ENCODE measurements at regions not wholly inside any gene's neighbourhood (a gene's known extent, or its start where the extent isn't known, plus 50 kb on each side); places are given as distances from the start of the nearest gene placed in this dataset.

DNA sequence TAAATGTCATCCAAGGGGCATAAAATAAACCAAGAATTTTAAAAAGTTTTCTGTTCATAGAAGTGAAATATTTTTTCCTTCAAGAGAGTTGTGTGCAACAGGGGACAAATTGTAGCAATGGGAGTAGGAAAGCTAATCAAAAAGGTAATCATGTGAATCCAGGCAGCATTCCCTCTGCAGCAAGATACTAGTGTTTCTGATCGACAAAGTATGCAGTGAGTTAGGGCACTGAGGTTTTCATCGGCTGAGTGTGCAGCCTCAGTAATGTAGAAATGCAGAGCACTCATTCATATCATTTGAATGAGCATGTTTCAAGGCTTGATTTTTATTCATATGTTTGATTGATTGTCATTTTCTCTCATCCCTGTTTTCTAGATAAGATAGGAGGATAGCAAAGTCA lies 321.7 kb downstream of the PCDH7 start:
- ChIA-PET CTCF (no interaction called here), POLR2A (no interaction called here)
- no peaks in the 10 kb centered on the region for H3K9me3 ChIP-seq (ENCODE audit: control extremely low read depth in 1 of 5, control insufficient read depth in 4 of 5, insufficient read depth in 2 of 5, low read depth in 1 of 5, low read length in 4 of 5)
- no peaks in the 10 kb centered on the region for H3K4me1 ChIP-seq (ENCODE audit: control extremely low read depth in 1 of 4, control insufficient read depth in 4 of 4, insufficient read depth in 4 of 4, low read length in 3 of 4)
- no peak for DNase-seq
- no peaks in the 10 kb centered on the region for H3K36me3 ChIP-seq (ENCODE audit: control insufficient read depth in 4 of 4, insufficient read depth in 4 of 4, low read length in 3 of 4)
- no peak overlapping the region for H3K27ac ChIP-seq (ENCODE audit: insufficient read depth in 1 of 2, low read depth in 1 of 2, low read length in 2 of 2, poor library complexity in 1 of 2, severe bottlenecking in 2 of 2)
- no peak overlapping the region for H3K4me3 ChIP-seq (ENCODE audit: control insufficient read depth in 1 of 7, extremely low read depth in 1 of 7, insufficient read depth in 4 of 7, low read depth in 2 of 7, low read length in 6 of 7)
- H3K27me3 ChIP-seq (replicated peaks in 2 of 5; ENCODE audit: control insufficient read depth in 4 of 5, insufficient read depth in 5 of 5, low read length in 4 of 5) = peaks cover 0 to 4% (median 0%) of the 10 kb centered on the region in 5 experiments
- WGBS (ENCODE audit: insufficient coverage) = no CpG with 5 or more reads among the region's 2 CpGs

DNA sequence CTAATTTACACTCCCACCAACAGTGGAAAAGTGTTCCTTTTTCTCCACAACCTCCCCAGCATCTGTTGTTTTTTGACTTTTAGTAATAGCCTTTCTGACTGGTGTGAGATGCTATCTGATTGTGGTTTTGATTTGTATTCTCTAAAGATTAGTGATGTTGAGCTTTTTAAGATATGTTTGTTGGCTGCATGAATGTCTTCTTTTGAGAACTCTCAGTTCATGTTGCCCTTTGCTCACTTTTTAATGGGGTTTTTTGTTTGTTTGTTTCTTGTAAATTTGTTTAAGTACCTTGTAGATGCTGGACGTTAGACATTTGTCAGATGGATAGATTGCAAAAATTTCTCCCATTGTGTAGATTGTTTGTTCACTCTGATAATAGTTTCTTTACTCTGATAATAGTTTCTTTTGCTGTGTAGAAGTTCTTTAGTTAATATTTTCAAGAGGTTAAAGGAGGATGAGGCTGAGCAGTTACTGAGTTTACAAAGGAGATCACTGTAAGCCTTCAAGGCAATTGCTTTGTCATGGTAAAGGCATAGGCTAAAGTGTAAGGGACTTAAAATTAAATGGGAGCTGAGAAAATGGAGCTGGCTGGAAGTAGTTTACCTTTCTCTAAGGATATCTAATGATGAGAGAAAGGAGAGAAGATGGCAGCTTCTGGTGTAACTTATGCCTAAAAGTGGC lies 323.4 kb downstream of the PCDH7 start:
- no peak overlapping the region for H3K27ac ChIP-seq (ENCODE audit: insufficient read depth in 1 of 2, low read depth in 1 of 2, low read length in 2 of 2, poor library complexity in 1 of 2, severe bottlenecking in 2 of 2)
- no peak for DNase-seq
- peaks cover 0 to 4% (median 0%) of the 10 kb centered on the region in 5 experiments for H3K27me3 ChIP-seq (replicated peaks in 2 of 5; ENCODE audit: control insufficient read depth in 4 of 5, insufficient read depth in 5 of 5, low read length in 4 of 5)
- no peaks in the 10 kb centered on the region for H3K36me3 ChIP-seq (ENCODE audit: control insufficient read depth in 4 of 4, insufficient read depth in 4 of 4, low read length in 3 of 4)
- no peaks in the 10 kb centered on the region for H3K9me3 ChIP-seq (ENCODE audit: control extremely low read depth in 1 of 5, control insufficient read depth in 4 of 5, insufficient read depth in 2 of 5, low read depth in 1 of 5, low read length in 4 of 5)
- no peak overlapping the region for H3K4me3 ChIP-seq (ENCODE audit: control insufficient read depth in 1 of 7, extremely low read depth in 1 of 7, insufficient read depth in 4 of 7, low read depth in 2 of 7, low read length in 6 of 7)
- ChIA-PET CTCF (no interaction called here), POLR2A (no interaction called here)
- no CpG with 5 or more reads among the region's 1 CpG for WGBS (ENCODE audit: insufficient coverage)
- H3K4me1 ChIP-seq (ENCODE audit: control extremely low read depth in 1 of 4, control insufficient read depth in 4 of 4, insufficient read depth in 4 of 4, low read length in 3 of 4) = no peaks in the 10 kb centered on the region

DNA sequence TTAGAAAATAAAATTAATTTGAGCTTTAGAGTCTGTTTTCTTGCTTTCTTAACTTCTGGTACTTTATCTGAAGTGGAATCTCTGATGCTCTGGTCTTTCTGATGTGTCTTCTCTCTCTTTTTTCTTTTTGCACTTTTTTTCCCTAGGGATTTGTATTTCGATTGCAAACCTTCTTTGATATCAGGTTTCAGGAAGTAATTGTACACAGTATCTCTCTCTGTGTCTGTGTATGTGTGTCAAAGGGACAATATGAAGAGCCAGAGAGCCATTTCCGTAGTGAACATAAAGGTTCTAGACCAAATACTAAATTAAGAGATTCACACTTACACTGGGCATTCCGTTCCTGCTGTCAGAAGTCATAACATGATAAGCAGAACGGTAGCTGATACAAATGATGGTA lies 325.0 kb downstream of the PCDH7 start:
- POLR2A ChIA-PET = no interaction called here
- DNase-seq = no peak
- H3K9me3 ChIP-seq (ENCODE audit: control extremely low read depth in 1 of 5, control insufficient read depth in 4 of 5, insufficient read depth in 2 of 5, low read depth in 1 of 5, low read length in 4 of 5) = no peaks in the 10 kb centered on the region
- CTCF ChIA-PET = no interaction called here
- H3K27me3 ChIP-seq (replicated peaks in 2 of 5; ENCODE audit: control insufficient read depth in 4 of 5, insufficient read depth in 5 of 5, low read length in 4 of 5) = peaks cover 0 to 4% (median 0%) of the 10 kb centered on the region in 5 experiments
- no peak overlapping the region for H3K27ac ChIP-seq (ENCODE audit: insufficient read depth in 1 of 2, low read depth in 1 of 2, low read length in 2 of 2, poor library complexity in 1 of 2, severe bottlenecking in 2 of 2)
- no peaks in the 10 kb centered on the region for H3K4me1 ChIP-seq (ENCODE audit: control extremely low read depth in 1 of 4, control insufficient read depth in 4 of 4, insufficient read depth in 4 of 4, low read length in 3 of 4)
- H3K36me3 ChIP-seq (ENCODE audit: control insufficient read depth in 4 of 4, insufficient read depth in 4 of 4, low read length in 3 of 4) = no peaks in the 10 kb centered on the region
- H3K4me3 ChIP-seq (ENCODE audit: control insufficient read depth in 1 of 7, extremely low read depth in 1 of 7, insufficient read depth in 4 of 7, low read depth in 2 of 7, low read length in 6 of 7) = no peak overlapping the region
- WGBS (ENCODE audit: insufficient coverage) = 90% methylated on average over 2 of the region's 4 CpGs

DNA sequence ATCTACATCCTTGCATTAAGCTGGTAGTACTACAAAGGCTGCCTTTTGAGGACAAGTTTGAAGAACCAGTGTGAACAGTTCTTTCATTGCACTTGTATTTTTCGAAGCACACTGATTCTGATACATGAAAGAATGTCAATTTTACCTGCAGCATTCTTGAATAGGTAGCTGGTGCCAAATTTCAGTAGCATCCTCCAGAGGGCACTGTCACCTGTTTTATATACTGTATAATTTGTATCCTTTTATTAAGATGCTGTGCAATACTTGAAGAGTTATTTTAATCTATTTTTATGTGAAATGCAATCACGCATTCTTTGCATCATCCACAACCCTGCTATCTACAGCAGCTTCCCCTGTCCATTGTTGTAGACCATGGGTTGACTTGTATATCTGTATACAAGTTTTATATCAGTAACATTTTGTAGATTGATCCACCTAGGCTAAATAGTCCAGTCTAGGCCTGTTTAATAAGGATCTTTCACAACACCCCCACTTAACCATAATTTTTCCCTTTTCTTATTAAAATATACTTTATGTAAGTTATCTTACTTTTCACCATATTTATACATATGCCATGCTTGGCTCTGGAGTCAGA lies 325.7 kb downstream of the PCDH7 start:
- peak in 1 of 3 donors; percentile 7 for DNase-seq
- Histone ChIP-seq H3K27ac (ENCODE audit: insufficient read depth in 1 of 2, low read depth in 1 of 2, low read length in 2 of 2, poor library complexity in 1 of 2, severe bottlenecking in 2 of 2) (no peak overlapping the region), H3K4me1 (ENCODE audit: control extremely low read depth in 1 of 4, control insufficient read depth in 4 of 4, insufficient read depth in 4 of 4, low read length in 3 of 4) (no peaks in the 10 kb centered on the region), H3K9me3 (ENCODE audit: control extremely low read depth in 1 of 5, control insufficient read depth in 4 of 5, insufficient read depth in 2 of 5, low read depth in 1 of 5, low read length in 4 of 5) (no peaks in the 10 kb centered on the region), H3K4me3 (ENCODE audit: control insufficient read depth in 1 of 7, extremely low read depth in 1 of 7, insufficient read depth in 4 of 7, low read depth in 2 of 7, low read length in 6 of 7) (no peak overlapping the region), H3K27me3 (replicated peaks in 2 of 5; ENCODE audit: control insufficient read depth in 4 of 5, insufficient read depth in 5 of 5, low read length in 4 of 5) (peaks cover 0 to 4% (median 0%) of the 10 kb centered on the region in 5 experiments), H3K36me3 (ENCODE audit: control insufficient read depth in 4 of 4, insufficient read depth in 4 of 4, low read length in 3 of 4) (no peaks in the 10 kb centered on the region)
- ChIA-PET POLR2A (no interaction called here), CTCF (no interaction called here)
- WGBS (ENCODE audit: insufficient coverage) = 71% methylated on average over 1 of the region's 2 CpGs

DNA sequence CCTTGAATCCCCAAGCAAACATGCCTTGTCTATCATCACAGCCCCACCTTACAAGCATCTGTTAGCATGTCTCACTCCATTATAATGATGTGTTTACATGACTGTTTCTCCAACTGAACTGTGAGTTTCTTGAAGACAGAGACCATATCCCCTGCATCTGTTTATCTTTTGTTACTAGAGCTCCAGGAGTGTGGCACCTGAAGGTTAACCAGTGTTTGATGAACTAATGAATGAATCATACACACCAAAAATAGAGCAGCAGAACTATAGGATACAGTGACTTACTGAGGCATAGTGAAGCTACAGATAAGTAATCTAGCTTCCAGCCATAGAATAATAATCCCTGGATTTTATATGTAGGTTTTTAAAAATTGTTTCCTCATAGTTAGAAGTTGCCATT lies 331.0 kb downstream of the PCDH7 start:
- POLR2A ChIA-PET = no interaction called here
- Histone ChIP-seq H3K36me3 (ENCODE audit: control insufficient read depth in 4 of 4, insufficient read depth in 4 of 4, low read length in 3 of 4) (no peaks in the 10 kb centered on the region), H3K9me3 (ENCODE audit: control extremely low read depth in 1 of 5, control insufficient read depth in 4 of 5, insufficient read depth in 2 of 5, low read depth in 1 of 5, low read length in 4 of 5) (no peaks in the 10 kb centered on the region), H3K4me1 (ENCODE audit: control extremely low read depth in 1 of 4, control insufficient read depth in 4 of 4, insufficient read depth in 4 of 4, low read length in 3 of 4) (no peaks in the 10 kb centered on the region), H3K4me3 (ENCODE audit: control insufficient read depth in 1 of 7, extremely low read depth in 1 of 7, insufficient read depth in 4 of 7, low read depth in 2 of 7, low read length in 6 of 7) (no peak overlapping the region), H3K27me3 (replicated peaks in 2 of 5; ENCODE audit: control insufficient read depth in 4 of 5, insufficient read depth in 5 of 5, low read length in 4 of 5) (no peaks in the 10 kb centered on the region), H3K27ac (ENCODE audit: insufficient read depth in 1 of 2, low read depth in 1 of 2, low read length in 2 of 2, poor library complexity in 1 of 2, severe bottlenecking in 2 of 2) (no peak overlapping the region)
- CTCF ChIA-PET = no interaction called here
- no peak for DNase-seq

DNA sequence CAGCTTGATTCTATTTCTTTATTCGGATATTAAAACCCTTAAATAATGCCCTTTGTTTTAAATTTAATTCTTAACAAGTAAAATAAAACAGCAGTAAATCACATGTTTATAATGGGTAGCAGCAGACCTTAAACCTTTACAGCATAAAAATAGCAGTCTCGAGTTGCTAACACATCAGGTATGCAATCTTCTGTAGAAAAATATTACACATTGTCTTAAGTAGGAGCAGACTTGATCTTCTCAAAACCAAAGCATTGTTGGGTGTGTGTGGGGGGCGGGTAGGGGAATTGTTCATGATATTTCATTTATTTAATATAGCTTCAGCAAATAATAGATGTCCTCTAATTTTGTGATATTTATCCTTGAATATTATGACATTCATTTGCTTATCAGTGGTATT lies 331.4 kb downstream of the PCDH7 start:
- Histone ChIP-seq H3K9me3 (ENCODE audit: control extremely low read depth in 1 of 5, control insufficient read depth in 4 of 5, insufficient read depth in 2 of 5, low read depth in 1 of 5, low read length in 4 of 5) (no peaks in the 10 kb centered on the region), H3K4me1 (ENCODE audit: control extremely low read depth in 1 of 4, control insufficient read depth in 4 of 4, insufficient read depth in 4 of 4, low read length in 3 of 4) (no peaks in the 10 kb centered on the region), H3K27me3 (replicated peaks in 2 of 5; ENCODE audit: control insufficient read depth in 4 of 5, insufficient read depth in 5 of 5, low read length in 4 of 5) (no peaks in the 10 kb centered on the region), H3K27ac (ENCODE audit: insufficient read depth in 1 of 2, low read depth in 1 of 2, low read length in 2 of 2, poor library complexity in 1 of 2, severe bottlenecking in 2 of 2) (no peak overlapping the region), H3K36me3 (ENCODE audit: control insufficient read depth in 4 of 4, insufficient read depth in 4 of 4, low read length in 3 of 4) (no peaks in the 10 kb centered on the region), H3K4me3 (ENCODE audit: control insufficient read depth in 1 of 7, extremely low read depth in 1 of 7, insufficient read depth in 4 of 7, low read depth in 2 of 7, low read length in 6 of 7) (no peak overlapping the region)
- ChIA-PET CTCF (no interaction called here), POLR2A (no interaction called here)
- WGBS (ENCODE audit: insufficient coverage) = no CpG with 5 or more reads among the region's 3 CpGs
- DNase-seq = no peak

DNA sequence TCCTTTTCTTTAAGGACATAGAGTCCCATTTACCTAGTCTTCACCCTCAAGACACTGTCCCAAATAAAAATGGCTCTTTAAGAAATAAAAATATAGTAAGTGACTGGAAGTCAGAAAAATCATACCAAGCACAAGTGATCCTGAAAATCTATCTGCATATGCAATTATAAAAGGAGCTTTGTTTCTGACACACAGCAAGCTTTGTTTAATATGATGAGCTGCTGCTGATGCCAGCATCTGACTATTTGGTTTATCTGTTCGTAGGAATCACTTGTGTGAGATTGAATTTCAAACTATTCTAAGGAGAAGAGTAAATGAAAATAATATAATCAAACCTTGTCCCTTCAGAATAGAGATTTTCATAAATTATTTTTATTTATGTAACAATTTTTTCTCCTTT lies 332.4 kb downstream of the PCDH7 start:
- ChIA-PET CTCF (no interaction called here), POLR2A (no interaction called here)
- no CpG with 5 or more reads among the region's 1 CpG for WGBS (ENCODE audit: insufficient coverage)
- Histone ChIP-seq H3K27ac (ENCODE audit: insufficient read depth in 1 of 2, low read depth in 1 of 2, low read length in 2 of 2, poor library complexity in 1 of 2, severe bottlenecking in 2 of 2) (no peak overlapping the region), H3K36me3 (ENCODE audit: control insufficient read depth in 4 of 4, insufficient read depth in 4 of 4, low read length in 3 of 4) (no peaks in the 10 kb centered on the region), H3K4me3 (ENCODE audit: control insufficient read depth in 1 of 7, extremely low read depth in 1 of 7, insufficient read depth in 4 of 7, low read depth in 2 of 7, low read length in 6 of 7) (no peak overlapping the region), H3K4me1 (ENCODE audit: control extremely low read depth in 1 of 4, control insufficient read depth in 4 of 4, insufficient read depth in 4 of 4, low read length in 3 of 4) (no peaks in the 10 kb centered on the region), H3K9me3 (ENCODE audit: control extremely low read depth in 1 of 5, control insufficient read depth in 4 of 5, insufficient read depth in 2 of 5, low read depth in 1 of 5, low read length in 4 of 5) (no peaks in the 10 kb centered on the region), H3K27me3 (replicated peaks in 2 of 5; ENCODE audit: control insufficient read depth in 4 of 5, insufficient read depth in 5 of 5, low read length in 4 of 5) (no peaks in the 10 kb centered on the region)
- DNase-seq = no peak

All from common myeloid progenitor, CD34-positive (primary cell).